Hematopoietic multipotent progenitor cell treated with erythropoietin and hydrocortisone succinate and interleukin-3 and kit ligand, for 4 days (in vitro differentiated cells): ENCODE measurements at regions not wholly inside any gene's neighbourhood (a gene's known extent, or its start where the extent isn't known, plus 50 kb on each side); places are given as distances from the start of the nearest gene placed in this dataset.
"Not testable (repeated sequence)": the region's sequence is repeated elsewhere in the genome, so short reads cannot be mapped to it uniquely, and the experiment has no call there.

Source experiments
- DNase-seq: peaks from one replicate; pipeline ENCODE4 v3.0.0-alpha.2; 2015

DNA sequence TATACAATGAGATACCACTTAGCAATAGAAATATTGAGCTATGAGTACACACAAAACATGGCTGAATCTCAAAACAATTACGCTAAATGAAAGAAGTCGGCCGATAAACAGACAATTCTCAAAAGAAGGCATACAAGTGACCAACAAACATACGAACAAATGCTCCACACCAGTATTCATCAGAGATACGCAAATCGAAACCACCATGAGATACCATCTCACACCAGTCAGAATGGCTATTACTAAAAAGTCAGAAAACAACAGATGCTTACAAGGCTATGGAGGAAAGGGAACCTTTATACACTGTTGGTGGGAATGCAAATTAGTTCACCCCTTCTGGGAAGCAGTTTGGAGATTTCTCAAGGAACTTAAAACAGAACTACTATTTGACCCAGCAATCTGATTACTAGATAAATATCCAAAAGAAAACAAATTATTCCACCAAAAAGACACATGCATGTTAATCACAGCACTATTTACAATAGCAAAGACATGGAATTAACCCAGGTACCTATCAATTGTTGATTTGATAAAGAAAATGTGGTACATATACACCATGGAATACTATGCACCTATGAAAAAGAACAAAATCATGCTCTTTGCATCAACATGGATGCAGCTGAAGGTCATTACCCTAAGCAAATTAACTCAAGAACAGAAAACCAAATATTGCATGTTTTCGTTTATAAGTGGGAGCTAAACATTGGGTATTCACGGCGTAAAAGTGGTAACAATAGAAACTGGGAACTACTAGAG is 90.9 kb upstream of the GRAMD1B start:
- DNase-seq = no peak

DNA sequence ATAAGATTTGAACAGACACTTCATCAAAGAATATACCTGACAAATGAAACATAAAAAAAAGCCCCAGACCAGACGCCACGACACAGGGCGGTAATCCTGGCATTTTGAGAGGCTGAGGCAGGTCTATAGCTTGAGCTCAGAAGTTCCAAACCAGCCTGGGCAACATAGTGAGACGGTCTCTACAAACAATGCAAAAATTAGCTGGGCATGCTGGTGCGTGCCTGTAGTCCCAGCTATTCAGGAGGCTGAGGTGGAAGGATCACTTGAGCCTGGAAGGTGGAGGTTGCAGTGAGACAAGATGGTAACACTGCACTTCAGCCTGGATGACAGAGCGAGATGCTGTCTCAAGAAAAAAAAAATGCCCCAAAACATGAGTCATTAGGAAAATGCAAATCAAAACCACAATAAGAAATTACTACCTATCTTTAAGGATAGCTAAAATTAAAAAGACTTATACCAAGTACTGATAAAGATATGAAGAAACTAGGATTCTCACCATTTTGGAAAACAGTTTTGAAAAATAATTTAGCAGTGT is 91.7 kb upstream of the GRAMD1B start:
- DNase-seq = no peak

- no peak for DNase-seq
These were observed 95.1 kb upstream of the GRAMD1B start for GRCh38 chr11:123334925-123335324.

- not testable (repeated sequence) for DNase-seq
These were observed 97.5 kb upstream of the GRAMD1B start for GRCh38 chr11:123332577-123332976.

- no peak for DNase-seq
These were observed 99.1 kb upstream of the GRAMD1B start for GRCh38 chr11:123330948-123331347.

DNA sequence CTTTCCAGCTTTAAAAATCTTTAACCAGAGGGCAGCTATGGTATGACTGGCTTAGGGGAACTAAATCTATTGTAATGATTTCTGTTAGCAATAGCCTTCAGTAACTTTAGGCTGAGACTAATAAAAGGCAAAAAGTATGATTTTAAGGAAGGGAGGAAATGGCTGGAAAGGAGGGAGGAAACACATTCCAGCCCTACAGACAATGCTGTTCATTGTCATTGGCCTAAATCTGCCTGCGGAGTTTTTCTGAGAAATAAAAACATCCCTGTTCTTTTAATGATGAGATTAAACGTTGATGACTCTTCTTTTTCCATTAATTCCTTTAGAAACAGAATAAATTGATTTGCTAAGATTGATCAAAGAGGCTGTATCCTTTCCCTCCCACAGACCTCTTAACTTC is 99.6 kb upstream of the GRAMD1B start:
- DNase-seq = no peak

DNA sequence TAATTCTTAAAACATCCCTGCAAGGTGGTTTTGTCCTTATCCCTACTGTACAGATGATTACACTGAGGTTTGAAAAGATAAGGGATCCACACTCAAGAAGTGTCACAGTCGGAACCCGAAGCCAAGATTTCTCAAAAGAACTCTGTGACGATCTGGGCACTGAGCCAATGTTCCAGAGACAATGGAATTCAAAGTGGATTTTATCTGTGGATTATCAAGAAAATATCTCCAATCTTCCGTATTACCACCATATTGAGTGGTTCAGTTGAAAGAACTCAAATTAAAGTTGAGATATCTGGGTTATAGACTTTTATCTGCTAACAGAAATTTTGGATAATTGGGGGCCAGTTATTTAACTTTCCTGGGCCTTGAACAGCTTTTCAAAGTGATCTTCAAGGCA is 100.0 kb upstream of the GRAMD1B start:
- no peak for DNase-seq

DNA sequence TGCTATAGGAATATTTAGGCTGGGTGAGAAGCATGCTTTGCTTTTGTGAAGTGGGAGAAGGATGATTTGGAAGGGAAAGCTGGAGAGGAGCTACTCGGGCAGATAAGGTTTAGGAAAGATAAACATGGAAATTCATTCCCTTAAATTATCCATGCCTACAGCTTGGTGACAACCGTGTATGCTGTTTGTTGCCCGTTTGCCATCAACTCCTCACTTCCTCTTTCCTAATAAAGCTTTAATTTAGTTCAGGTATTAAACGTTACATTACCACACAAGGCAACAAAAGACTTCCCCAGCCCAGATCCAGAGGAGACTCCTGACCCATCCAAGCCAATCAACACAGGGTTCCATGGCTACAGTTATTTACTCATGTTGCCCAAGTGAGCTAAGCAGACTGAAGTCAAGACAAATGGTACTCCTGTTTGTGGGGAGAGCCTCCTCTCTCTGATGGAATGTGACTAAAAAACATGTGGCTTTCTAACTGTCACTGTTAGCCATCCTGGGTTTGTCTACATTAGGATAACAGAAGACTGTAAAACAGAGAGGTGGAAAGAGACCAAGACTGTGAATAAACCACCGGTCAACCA is 101.7 kb upstream of the GRAMD1B start:
- DNase-seq = no peak

DNA sequence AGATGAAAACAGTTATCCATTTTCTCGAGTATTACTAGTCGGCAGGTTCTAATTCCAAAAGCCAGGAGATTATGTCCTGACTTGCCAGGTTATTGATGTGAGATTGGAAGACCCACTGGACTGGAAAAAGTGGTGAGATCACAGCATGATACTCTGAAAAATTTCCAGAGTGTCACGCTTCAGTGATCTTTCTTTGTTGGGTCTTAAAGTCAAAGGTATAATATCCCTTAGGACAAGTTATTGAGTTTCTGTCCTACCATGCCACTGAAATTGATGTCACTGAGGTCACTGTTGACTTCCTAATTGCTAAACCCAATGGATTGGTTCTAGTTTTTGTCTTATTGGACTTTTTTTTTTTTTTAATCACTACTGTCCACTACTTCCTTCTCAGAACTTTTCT is 104.5 kb upstream of the GRAMD1B start:
- DNase-seq = no peak

GRCh38 chr11:123323568-123323967 is 106.5 kb upstream of the GRAMD1B start:
- DNase-seq = no peak

GRCh38 chr11:123321636-123322035 is 108.4 kb upstream of the GRAMD1B start:
- DNase-seq = no peak

DNA sequence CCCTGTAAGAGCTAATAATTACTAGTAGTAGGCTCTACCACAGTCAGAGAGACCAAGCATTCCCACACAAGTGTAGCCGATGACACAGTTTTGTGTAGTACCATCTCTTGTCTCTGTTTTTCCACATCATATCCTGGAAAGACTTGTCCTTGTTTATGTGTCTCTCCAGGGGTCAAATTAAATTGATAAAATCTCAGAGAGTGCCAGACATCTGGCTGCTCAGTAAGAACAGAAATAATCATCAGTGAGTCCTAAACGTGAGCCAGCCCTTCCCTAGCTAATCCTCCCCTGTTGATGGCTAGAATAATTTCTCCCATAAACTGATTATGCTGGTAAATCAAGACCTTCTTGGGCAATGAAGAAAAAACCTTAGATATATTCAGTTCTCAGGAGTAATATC is 111.4 kb upstream of the GRAMD1B start:
- DNase-seq = no peak

- not testable (repeated sequence) for DNase-seq
These were observed 111.9 kb upstream of the GRAMD1B start for GRCh38 chr11:123318132-123318531.

DNA sequence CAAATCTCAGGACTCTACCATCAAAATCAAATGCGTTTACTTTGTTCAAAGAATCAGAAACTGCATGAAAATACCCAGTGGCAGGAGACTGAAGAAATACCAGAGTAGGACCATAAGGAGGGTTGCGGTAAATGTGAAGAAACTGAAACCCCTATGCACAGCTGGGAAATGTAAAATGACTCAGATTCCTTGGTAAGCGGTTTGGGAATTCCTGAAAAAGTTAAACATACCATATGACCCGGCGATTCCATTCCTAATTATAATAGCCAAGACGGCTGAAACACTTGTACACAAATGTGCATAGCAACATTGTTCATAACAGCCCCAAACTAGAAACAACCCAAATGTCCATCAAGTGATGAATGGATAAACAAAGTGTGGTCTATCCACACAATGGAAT is 114.1 kb upstream of the GRAMD1B start:
- no peak for DNase-seq

GRCh38 chr11:123314972-123315371 is 115.1 kb upstream of the GRAMD1B start:
- no peak for DNase-seq

- no peak for DNase-seq
These were observed 116.8 kb upstream of the GRAMD1B start for GRCh38 chr11:123313262-123313661.

- DNase-seq = no peak
These were observed 113.0 kb upstream of the CLMP start for GRCh38 chr11:123308077-123308476.

DNA sequence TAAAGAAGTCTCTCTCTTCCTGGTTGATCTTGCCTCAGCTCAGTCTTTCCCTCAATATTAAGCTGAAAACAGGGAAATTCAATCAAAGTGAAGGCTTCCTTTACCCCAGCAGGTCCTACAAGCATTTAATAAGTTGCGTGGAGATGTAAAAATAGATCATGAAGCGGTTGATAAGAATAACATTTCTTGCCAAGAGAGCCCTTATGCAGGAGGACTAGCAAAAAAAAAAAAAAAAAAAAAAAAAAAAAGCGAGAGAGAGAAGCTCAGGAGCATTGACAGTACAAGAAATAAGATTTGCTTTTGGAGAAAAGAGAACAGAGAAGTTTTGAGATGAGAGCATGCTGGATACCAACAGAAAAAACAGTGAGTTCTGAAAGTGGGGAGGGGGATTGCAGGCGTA is 112.2 kb upstream of the CLMP start:
- DNase-seq = no peak

DNA sequence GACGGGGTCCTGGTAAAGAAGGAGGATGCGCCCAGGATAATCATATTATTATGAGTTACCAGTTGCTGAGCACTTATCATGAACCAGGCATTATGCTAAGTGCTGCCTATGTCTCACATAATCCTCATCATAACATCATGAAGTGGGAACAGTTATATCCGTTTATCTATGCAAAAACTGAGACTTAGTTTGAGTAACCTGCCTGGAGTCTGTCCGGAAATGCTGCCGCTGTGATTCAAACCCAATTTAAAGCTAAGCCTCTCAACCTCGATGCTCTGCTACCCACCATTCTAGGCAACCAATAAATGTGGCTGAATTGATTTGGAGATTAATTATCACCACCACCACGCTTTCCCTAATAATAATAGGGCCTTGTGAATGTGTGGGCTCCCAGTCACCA is 111.5 kb upstream of the CLMP start:
- no peak for DNase-seq

- DNase-seq = no peak
These were observed 110.7 kb upstream of the CLMP start for GRCh38 chr11:123305601-123306375.

DNA sequence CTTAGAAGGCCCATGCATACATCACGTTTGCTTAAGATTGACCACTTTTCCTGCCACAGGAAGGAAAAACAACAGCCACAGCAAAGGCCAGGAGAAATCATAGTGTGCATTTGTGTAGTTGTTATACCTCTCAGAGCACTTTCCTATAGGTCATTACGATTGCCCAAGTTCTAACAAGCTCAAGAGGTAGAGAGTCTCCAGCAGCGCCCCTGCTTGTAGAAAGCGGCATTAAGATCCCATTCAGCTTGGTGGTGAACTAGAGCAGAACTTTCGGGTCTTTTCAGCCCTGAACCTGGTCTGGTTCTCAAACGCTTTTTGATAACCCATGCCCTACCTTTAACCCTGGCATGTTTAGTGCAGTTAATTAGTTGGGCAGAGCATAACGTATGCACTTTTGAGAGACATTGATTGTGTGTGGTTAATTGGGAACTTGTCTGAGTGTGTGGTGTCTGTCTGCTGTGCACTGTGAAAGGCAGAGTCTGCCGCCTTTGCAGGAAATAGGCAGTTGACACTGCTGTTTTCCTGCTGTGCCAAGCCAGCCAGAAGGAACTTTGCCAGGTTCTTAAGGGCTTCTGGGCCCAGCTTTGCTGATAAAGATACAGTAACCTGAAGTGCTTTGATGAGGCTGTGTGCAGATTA is 109.9 kb upstream of the CLMP start:
- DNase-seq = no peak

DNA sequence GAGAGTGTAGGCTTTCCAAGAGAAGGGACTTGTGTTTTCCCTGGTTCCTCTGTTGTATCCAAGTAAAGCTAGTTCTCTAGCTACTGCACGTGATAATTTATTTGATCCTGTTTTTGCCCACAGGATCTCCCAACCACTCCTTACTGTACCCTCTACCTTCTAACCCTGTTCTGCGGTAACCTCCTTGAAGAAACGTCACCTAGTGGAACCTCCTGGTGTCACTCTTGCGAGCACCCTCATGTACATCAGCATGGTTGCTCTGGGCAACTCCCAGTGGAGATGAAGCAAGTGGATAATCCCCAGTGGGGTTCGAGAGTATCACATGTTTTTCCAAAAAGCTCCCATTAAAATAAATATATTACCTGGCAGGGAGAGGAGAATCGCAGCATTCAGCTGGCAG is 108.9 kb upstream of the CLMP start:
- no peak for DNase-seq

GRCh38 chr11:123302751-123303195 is 107.7 kb upstream of the CLMP start:
- DNase-seq = no peak
